Glutamatergic neuron (in vitro differentiated cells): ENCODE measurements at regions not wholly inside any gene's neighbourhood (a gene's known extent, or its start where the extent isn't known, plus 50 kb on each side); places are given as distances from the start of the nearest gene placed in this dataset.

Experiments
- DNase-seq: peaks from one replicate; pipeline ENCODE4 v3.0.0; 2022
- H3K27ac Mint-ChIP-seq: one replicate; pipeline ENCODE4 v1.8.0; 2020; ENCODE audit warnings: mild to moderate bottlenecking, mixed read lengths, inconsistent platforms; ENCODE audit not compliant: unreplicated experiment
- H3K27me3 Mint-ChIP-seq: one replicate; pipeline ENCODE4 v1.8.0; 2020; ENCODE audit warnings: mild to moderate bottlenecking, moderate library complexity, mixed read lengths, inconsistent platforms; ENCODE audit not compliant: unreplicated experiment
- H3K36me3 Mint-ChIP-seq: one replicate; pipeline ENCODE4 v1.8.0; 2020; ENCODE audit warnings: mild to moderate bottlenecking, mixed read lengths, inconsistent platforms; ENCODE audit not compliant: unreplicated experiment
- H3K4me1 Mint-ChIP-seq: one replicate; pipeline ENCODE4 v1.8.0; 2020; ENCODE audit warnings: mild to moderate bottlenecking, low read depth, mixed read lengths, inconsistent platforms; ENCODE audit not compliant: unreplicated experiment
- H3K4me3 Mint-ChIP-seq: one replicate; pipeline ENCODE4 v1.8.0; 2020; ENCODE audit warnings: mild to moderate bottlenecking, mixed read lengths, inconsistent platforms; ENCODE audit not compliant: unreplicated experiment
- H3K9me3 Mint-ChIP-seq: one replicate; pipeline ENCODE4 v1.8.0; 2020; ENCODE audit warnings: mild to moderate bottlenecking, moderate library complexity, mixed read lengths, inconsistent platforms; ENCODE audit not compliant: unreplicated experiment
- TF ChIP-seq, protein P1 (sequence below): fragments of 200-600 bp; sonication (generic); IDR thresholded peaks from one replicate; pipeline ENCODE4 v1.5.0; 2021; ENCODE audit not compliant: partially characterized antibody, unreplicated experiment

DNA sequence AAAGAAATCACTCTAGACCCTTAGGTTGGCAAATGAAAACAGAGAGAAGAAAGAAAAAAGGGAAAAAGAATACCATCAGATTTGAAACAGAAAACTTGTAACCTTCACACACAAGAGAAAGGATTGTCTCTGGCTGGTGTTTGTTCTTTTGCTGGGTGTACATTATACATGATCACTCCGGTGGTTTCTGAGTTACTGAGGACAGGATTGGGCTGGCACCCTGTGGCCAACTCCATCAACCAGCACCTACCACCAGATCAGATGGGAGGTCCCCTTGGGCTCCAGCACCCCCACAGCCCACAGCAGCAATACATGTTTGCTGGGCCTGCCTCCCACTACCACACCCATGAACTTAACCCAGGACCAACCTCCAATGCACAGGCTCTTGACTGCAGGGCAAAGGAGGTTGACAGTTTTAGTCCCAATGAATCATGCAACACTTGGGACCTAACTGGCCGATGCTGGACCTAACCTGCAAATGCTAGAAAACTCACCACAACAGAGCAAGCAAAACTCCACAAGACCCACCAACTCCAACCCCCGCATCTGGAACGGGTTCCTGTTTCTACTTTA, 308.3 kb downstream of the SOX9 start:
- H3K4me1 Mint-ChIP-seq: peaks cover 9% of the 10 kb centered on the region
- H3K27me3 Mint-ChIP-seq: peaks cover 5% of the 10 kb centered on the region

DNA sequence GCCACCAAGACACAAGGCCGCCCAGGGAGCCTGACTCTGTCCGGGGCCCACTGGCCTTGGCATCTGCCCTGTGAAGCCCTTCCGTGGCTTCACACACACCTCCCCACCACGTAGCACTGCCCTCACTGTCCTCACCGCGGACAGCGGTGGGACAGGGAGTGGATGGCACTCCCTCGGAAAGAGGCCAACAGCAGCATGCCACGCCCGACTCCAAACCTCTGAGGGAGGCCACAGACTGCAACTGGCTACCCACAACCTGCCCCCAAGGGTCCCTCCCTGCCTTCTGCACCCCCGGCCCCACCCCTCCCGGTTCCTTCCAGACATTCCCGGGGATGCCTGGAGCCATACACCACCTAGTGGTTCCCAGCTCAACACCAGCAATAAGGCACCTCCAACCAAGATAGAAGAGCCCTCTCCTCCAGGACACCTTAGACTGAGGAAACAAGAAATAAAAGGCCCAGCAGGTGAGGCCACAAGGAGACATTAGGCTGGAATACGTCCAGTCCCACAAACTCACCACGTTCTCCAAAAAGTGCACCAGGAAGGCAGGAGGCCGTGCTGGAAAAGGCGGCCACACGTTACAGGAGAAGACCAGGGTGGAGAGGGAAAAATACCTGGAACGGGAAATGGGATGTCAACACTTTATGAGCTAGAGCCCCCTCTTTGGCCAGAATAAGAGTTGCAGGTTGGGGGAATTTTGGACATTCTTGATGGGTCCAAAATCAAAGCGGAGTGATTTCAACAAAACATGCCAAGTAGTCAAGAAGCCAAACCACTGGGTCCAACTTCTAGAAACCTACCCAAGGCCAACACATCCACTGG, 310.0 kb downstream of the SOX9 start:
- peaks cover 16% of the 10 kb centered on the region for H3K4me1 Mint-ChIP-seq
- no peak for DNase-seq
- peaks cover 5% of the 10 kb centered on the region for H3K27me3 Mint-ChIP-seq
- H3K36me3 Mint-ChIP-seq: no peaks in the 10 kb centered on the region
- TF ChIP-seq, protein P1, sequence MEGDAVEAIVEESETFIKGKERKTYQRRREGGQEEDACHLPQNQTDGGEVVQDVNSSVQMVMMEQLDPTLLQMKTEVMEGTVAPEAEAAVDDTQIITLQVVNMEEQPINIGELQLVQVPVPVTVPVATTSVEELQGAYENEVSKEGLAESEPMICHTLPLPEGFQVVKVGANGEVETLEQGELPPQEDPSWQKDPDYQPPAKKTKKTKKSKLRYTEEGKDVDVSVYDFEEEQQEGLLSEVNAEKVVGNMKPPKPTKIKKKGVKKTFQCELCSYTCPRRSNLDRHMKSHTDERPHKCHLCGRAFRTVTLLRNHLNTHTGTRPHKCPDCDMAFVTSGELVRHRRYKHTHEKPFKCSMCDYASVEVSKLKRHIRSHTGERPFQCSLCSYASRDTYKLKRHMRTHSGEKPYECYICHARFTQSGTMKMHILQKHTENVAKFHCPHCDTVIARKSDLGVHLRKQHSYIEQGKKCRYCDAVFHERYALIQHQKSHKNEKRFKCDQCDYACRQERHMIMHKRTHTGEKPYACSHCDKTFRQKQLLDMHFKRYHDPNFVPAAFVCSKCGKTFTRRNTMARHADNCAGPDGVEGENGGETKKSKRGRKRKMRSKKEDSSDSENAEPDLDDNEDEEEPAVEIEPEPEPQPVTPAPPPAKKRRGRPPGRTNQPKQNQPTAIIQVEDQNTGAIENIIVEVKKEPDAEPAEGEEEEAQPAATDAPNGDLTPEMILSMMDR: peak; percentile 35
- peaks cover 6% of the 10 kb centered on the region for H3K9me3 Mint-ChIP-seq
- H3K27ac Mint-ChIP-seq: no peak overlapping the region
- H3K4me3 Mint-ChIP-seq: no peak overlapping the region

More for the DNA sequence above, 308.3 kb downstream of the SOX9 start:
- TF ChIP-seq, protein P1: no peak
- no peaks in the 10 kb centered on the region for H3K36me3 Mint-ChIP-seq
- peaks cover 2% of the 10 kb centered on the region for H3K9me3 Mint-ChIP-seq
- DNase-seq: no peak
- no peak overlapping the region for H3K4me3 Mint-ChIP-seq
- no peak overlapping the region for H3K27ac Mint-ChIP-seq

DNA sequence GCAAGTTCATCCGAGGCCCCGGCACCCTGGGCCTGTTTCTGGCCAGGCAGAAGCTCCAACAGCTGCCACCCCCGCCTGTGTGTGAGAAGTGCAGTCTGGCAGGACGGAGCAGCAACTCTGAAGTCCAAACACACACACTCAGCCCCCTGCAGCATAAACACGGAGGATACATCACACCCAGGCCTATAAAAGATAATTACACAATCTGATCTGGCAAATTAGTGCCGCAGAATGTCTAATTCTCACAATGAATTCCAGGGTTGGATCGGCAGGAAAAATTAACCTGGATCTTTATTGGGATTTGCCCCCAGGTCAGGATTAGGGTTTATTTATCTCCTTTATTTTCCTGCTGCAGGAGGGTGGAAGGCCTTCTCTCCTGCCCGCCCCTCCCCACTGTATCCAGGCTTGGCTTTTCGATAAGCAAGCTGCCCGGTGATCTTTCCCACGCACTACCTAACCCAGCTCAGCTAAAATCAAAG, 311.4 kb downstream of the SOX9 start:
- no peak overlapping the region for H3K4me3 Mint-ChIP-seq
- no peaks in the 10 kb centered on the region for H3K36me3 Mint-ChIP-seq
- peaks cover 6% of the 10 kb centered on the region for H3K9me3 Mint-ChIP-seq
- H3K27ac Mint-ChIP-seq: peak overlapping the region; percentile 10
- TF ChIP-seq, protein P1: no peak
- DNase-seq: no peak
- peaks cover 16% of the 10 kb centered on the region for H3K4me1 Mint-ChIP-seq
- H3K27me3 Mint-ChIP-seq: peaks cover 2% of the 10 kb centered on the region

DNA sequence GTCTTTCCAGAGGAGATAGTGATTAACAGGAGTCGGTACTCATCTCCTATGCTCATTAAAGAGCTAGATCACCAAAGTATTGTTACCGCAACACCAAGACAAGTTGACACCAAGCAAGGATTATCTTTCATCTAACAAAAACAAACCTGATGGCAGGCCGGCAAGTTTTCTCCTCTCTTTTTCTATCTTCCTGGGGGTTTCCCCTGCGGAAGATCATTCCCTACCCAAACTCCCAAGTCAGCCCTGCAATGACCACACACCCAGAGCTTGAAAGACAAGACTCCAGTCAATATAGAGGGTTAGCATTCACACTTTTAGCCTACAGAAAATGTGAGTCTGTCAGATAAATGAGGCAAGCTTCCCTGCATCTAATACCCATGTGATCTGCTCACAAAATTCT, 312.1 kb downstream of the SOX9 start:
- peaks cover 6% of the 10 kb centered on the region for H3K9me3 Mint-ChIP-seq
- H3K4me3 Mint-ChIP-seq: no peak overlapping the region
- no peaks in the 10 kb centered on the region for H3K36me3 Mint-ChIP-seq
- H3K4me1 Mint-ChIP-seq: peaks cover 17% of the 10 kb centered on the region
- H3K27ac Mint-ChIP-seq: no peak overlapping the region
- TF ChIP-seq, protein P1: no peak
- peaks cover 2% of the 10 kb centered on the region for H3K27me3 Mint-ChIP-seq
- DNase-seq: no peak

DNA sequence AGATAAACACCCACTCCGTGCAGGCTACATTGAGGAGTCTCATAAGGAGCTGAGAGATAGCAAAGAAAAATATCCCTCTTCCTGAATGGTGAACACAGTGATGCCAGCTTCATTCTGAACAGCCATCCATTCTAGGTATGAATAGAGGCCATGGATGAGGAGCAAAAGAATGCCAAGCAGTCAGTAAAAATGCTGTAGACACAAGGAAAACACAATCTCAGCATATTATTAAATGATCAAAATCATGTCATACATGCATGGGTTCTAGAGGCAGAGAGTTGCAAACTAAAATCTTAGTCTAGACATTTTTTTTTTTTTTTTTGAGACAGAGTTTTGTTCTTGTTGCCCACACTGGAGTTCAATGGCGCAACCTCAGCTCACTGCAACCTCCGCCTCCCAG, 313.0 kb downstream of the SOX9 start:
- peaks cover 9% of the 10 kb centered on the region for H3K9me3 Mint-ChIP-seq
- H3K4me1 Mint-ChIP-seq: peaks cover 21% of the 10 kb centered on the region
- DNase-seq: no peak
- H3K4me3 Mint-ChIP-seq: no peak overlapping the region
- no peak overlapping the region for H3K27ac Mint-ChIP-seq
- H3K27me3 Mint-ChIP-seq: peaks cover 2% of the 10 kb centered on the region
- TF ChIP-seq, protein P1: no peak
- H3K36me3 Mint-ChIP-seq: no peaks in the 10 kb centered on the region
